GM10266 (cell line): ENCODE measurements at regions not wholly inside any gene's neighbourhood (a gene's known extent, or its start where the extent isn't known, plus 50 kb on each side); places are given as distances from the start of the nearest gene placed in this dataset.
A peak's percentile ranks its signal among the peaks of the same experiment; 100 is the strongest.

Experiments used
- DNase-seq: peaks from one replicate; pipeline ENCODE4 v3.0.0; 2012; ENCODE audit errors: extremely low spot score
- TF ChIP-seq, protein P1 (sequence below): IDR thresholded peaks from 2 replicates; pipeline ENCODE4 v1.5.1; 2012; ENCODE audit warnings: mild to moderate bottlenecking, low read depth; ENCODE audit not compliant: control insufficient read depth, insufficient read depth; ENCODE audit errors: missing control alignments

DNA sequence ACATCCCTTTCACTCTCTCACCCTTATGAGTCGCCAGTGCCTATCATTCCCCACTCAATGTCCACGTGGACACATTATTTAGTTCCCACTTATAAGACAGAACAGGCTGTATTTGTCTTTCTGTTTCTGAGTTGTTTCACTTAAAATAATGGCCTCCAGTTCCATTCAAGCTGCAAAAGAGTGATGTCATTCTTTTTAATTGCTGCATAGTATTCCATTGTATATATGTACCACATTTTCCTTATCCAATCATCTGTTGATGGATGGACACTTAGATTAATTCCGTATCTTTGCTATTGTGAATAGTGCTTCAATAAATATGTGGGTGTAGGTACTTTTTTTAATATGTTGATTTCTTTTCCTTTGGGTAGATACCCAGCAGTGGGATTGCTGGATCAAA, 79.1 kb downstream of the ZNF365 start:
- TF ChIP-seq, protein P1, sequence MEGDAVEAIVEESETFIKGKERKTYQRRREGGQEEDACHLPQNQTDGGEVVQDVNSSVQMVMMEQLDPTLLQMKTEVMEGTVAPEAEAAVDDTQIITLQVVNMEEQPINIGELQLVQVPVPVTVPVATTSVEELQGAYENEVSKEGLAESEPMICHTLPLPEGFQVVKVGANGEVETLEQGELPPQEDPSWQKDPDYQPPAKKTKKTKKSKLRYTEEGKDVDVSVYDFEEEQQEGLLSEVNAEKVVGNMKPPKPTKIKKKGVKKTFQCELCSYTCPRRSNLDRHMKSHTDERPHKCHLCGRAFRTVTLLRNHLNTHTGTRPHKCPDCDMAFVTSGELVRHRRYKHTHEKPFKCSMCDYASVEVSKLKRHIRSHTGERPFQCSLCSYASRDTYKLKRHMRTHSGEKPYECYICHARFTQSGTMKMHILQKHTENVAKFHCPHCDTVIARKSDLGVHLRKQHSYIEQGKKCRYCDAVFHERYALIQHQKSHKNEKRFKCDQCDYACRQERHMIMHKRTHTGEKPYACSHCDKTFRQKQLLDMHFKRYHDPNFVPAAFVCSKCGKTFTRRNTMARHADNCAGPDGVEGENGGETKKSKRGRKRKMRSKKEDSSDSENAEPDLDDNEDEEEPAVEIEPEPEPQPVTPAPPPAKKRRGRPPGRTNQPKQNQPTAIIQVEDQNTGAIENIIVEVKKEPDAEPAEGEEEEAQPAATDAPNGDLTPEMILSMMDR: no peak
- DNase-seq: no peak

DNA sequence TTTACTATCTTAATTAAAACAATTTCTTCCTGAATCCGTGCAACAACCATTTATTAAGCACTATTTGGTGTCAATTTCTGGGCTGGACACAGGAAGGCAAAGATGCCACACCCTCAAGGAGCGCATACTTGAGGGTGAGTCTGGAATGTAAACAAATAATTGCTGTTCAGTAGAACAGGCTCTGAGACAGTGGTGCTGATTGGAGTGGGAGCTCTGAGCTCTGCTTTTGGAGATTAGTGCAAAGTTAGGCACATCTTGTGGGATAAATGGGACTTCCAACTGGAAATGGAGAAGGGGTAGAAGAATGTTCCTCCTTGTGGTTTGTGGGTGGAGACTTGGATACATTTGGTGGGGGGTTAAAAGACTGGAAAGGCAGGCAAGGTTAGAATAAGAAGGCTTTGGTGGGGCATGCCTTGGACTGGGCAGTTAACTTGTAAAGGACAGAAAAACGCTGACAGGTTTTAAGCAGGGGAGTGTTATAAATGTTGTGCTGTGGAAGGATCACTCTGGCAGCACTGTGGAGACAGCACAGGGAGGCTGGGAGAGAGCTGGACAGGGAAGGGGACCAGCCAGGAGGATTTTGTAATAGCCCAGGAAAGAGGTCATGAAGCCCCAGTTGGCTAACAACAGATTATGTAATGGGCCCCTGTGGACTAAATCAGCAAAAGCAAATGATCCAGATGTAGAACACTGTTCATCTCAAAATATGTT, 80.7 kb downstream of the ZNF365 start:
- TF ChIP-seq, protein P1: no peak
- no peak for DNase-seq

DNA sequence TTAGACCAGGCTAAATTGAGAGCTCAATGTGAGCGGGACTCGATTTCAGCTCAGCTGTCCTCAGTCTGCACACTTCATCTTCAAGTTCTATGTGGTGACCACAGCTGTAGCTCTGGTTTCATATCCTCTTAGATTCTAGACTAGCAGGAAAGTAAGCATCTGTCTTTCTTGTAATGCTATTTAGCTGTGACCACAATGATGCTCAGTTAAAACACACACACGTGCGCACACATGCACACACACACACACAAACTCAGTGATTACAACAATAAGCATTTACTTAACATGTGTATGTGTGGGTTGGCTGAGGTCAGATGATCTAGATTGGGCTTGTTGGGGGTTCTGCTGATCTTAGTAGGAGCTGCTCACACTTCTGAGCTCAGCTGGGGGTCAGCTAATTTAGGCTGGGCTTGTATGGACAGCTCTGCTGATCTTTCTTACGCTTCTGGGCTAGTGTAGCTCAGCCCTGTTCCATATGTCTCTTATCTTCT, 82.5 kb downstream of the ZNF365 start:
- TF ChIP-seq, protein P1: no peak
- DNase-seq: peak; percentile 69

DNA sequence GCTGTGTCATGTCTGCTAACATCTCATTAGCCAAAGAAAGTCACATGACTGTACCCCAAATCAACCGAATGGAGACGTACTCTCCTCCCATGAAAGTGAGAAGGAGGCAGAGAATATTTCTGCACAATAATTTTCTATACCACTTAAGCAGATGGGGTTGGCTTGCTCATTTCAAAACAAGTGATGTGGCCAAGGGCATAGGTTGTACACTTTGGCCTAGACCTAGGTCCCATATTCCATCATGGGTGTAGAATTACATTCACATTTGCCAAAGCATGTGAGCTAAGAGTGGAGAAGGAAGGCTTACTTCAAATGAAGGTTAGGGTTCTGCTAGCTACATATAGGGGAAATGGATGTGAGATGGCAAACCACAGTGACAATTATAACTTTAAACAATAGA, 83.0 kb downstream of the ZNF365 start:
- DNase-seq: no peak
- TF ChIP-seq, protein P1: no peak

DNA sequence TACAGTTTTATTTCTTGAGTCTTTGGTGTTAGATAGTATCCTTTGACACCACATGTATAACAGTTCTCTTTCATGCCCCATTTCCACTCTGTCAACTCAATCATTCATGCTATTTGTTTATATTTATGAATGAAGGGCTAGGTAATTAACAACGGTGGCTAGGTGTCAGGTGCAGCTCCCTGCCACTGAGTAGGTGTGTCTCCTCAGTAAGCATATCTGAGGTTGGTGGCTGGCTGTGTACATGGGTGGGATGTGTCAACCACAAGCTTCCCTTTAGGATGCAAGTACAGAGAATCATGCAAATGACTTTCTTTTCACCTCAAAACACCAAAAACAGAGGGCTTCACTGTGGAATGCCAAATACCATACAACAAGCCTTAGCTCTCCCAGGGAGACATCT, 83.4 kb downstream of the ZNF365 start:
- TF ChIP-seq, protein P1: no peak
- no peak for DNase-seq

DNA sequence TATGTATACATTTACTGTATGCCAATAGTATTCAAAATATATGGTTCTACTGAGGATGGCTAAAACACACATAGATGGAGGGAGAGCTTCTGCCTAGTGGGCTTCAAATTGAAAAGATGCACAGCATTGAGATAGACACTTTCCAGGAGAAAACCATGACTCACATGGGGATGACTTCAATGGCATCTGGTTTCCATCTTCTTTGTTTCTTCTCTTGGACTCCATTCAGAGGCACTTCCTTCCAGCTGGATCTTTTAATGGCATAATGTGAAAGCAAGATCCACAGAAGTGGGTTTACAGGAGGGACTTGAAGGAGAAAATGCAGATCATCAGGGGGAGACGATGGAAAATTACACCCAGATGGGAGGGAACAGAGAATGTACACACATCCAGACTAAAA, 84.9 kb downstream of the ZNF365 start:
- DNase-seq: no peak
- TF ChIP-seq, protein P1: no peak

DNA sequence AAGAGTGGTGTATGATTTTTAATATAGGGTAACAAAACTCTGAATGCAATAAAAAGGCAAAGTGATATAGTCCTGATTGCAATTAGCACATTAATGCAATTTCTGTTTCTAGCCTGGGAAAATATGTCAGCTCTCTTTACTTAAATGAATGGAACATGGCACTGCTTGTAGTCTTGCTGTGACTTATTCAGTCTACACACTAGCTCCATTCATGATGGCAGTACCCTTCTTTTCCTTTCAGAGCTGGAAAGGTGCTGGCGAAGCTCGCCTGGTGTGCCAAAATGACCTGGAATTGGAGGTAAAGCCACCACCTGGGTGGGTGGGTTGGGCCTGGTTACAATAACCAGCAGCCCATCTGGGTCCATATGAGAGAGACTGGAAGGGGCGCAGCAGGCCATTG, 85.3 kb downstream of the ZNF365 start:
- TF ChIP-seq, protein P1: no peak
- DNase-seq: no peak
